ENCODE measurements at regions not wholly inside any gene's neighbourhood (a gene's known extent, or its start where the extent isn't known, plus 50 kb on each side); places are given as distances from the start of the nearest gene placed in this dataset.

- TF ChIP-seq, protein P1, sequence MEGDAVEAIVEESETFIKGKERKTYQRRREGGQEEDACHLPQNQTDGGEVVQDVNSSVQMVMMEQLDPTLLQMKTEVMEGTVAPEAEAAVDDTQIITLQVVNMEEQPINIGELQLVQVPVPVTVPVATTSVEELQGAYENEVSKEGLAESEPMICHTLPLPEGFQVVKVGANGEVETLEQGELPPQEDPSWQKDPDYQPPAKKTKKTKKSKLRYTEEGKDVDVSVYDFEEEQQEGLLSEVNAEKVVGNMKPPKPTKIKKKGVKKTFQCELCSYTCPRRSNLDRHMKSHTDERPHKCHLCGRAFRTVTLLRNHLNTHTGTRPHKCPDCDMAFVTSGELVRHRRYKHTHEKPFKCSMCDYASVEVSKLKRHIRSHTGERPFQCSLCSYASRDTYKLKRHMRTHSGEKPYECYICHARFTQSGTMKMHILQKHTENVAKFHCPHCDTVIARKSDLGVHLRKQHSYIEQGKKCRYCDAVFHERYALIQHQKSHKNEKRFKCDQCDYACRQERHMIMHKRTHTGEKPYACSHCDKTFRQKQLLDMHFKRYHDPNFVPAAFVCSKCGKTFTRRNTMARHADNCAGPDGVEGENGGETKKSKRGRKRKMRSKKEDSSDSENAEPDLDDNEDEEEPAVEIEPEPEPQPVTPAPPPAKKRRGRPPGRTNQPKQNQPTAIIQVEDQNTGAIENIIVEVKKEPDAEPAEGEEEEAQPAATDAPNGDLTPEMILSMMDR (IDR thresholded peaks at IDR 0.05), result no peak
- TF ChIP-seq EZH2 (IDR thresholded peaks at IDR 0.05; ENCODE audit: borderline replicate concordance, insufficient read depth, low read depth, low read length, poor library complexity, severe bottlenecking), result no peak
Measured at GRCh38 chr16:34803683-34804416, 1344.4 kb downstream of the TP53TG3F start.

All from B cell (primary cell).